ENCODE measurements at regions not wholly inside any gene's neighbourhood (a gene's known extent, or its start where the extent isn't known, plus 50 kb on each side); places are given as distances from the start of the nearest gene placed in this dataset.

DNA sequence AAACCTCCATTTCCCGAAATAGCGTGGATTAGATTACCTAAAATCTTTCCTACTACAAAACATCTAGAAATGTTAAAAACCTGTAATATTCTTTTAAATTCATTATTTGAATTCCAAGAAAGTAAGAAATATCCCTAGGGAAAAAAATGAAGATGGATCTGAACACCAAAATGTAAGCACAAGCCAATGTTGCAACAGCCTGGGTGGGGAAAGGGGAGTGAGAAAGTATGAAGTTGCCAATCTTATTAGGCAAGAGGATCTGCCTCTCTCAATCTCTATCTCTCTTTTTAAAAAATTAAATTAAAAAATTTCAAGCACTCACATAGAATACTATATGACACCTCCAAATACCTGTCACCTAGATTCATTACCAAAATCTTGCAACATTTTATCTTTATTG is 74.9 kb upstream of the IRF2BP2 start:
- Histone ChIP-seq H3K4me2 (ENCODE audit: low read length) (no peak overlapping the region), H4K20me1 (ENCODE audit: insufficient read depth) (no peaks in the 10 kb centered on the region), H3K9me2 (ENCODE audit: insufficient read depth, low read length) (no peaks in the 10 kb centered on the region), H3F3A (ENCODE audit: insufficient read depth, low read length, poor library complexity, severe bottlenecking) (no peaks in the 10 kb centered on the region), H3K27me3 (ENCODE audit: insufficient read depth, low read depth, low read length) (no peaks in the 10 kb centered on the region), H3K9me3 (ENCODE audit: low read length) (no peaks in the 10 kb centered on the region), H3K36me3 (ENCODE audit: insufficient read depth, low read length) (no peaks in the 10 kb centered on the region), H3K4me3 (ENCODE audit: low read length) (no peak overlapping the region), H3K9ac (ENCODE audit: low read length) (no peak overlapping the region), H3K27ac (ENCODE audit: low read length) (no peak overlapping the region), H2AFZ (ENCODE audit: low read depth, low read length) (no peak overlapping the region), H3K79me2 (replicated peaks; ENCODE audit: insufficient read depth, low read length) (no peaks in the 10 kb centered on the region)
- TF ChIP-seq MXI1 (conservative IDR thresholded peaks at IDR 0.05; ENCODE audit: poor library complexity, severe bottlenecking) (no peak), RAD21 (conservative IDR thresholded peaks at IDR 0.05) (no peak), SMC3 (conservative IDR thresholded peaks at IDR 0.05; ENCODE audit: poor library complexity) (no peak)
- TF ChIP-seq, protein P1, sequence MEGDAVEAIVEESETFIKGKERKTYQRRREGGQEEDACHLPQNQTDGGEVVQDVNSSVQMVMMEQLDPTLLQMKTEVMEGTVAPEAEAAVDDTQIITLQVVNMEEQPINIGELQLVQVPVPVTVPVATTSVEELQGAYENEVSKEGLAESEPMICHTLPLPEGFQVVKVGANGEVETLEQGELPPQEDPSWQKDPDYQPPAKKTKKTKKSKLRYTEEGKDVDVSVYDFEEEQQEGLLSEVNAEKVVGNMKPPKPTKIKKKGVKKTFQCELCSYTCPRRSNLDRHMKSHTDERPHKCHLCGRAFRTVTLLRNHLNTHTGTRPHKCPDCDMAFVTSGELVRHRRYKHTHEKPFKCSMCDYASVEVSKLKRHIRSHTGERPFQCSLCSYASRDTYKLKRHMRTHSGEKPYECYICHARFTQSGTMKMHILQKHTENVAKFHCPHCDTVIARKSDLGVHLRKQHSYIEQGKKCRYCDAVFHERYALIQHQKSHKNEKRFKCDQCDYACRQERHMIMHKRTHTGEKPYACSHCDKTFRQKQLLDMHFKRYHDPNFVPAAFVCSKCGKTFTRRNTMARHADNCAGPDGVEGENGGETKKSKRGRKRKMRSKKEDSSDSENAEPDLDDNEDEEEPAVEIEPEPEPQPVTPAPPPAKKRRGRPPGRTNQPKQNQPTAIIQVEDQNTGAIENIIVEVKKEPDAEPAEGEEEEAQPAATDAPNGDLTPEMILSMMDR (IDR thresholded peaks at IDR 0.05; ENCODE audit: poor library complexity, severe bottlenecking): no peak

DNA sequence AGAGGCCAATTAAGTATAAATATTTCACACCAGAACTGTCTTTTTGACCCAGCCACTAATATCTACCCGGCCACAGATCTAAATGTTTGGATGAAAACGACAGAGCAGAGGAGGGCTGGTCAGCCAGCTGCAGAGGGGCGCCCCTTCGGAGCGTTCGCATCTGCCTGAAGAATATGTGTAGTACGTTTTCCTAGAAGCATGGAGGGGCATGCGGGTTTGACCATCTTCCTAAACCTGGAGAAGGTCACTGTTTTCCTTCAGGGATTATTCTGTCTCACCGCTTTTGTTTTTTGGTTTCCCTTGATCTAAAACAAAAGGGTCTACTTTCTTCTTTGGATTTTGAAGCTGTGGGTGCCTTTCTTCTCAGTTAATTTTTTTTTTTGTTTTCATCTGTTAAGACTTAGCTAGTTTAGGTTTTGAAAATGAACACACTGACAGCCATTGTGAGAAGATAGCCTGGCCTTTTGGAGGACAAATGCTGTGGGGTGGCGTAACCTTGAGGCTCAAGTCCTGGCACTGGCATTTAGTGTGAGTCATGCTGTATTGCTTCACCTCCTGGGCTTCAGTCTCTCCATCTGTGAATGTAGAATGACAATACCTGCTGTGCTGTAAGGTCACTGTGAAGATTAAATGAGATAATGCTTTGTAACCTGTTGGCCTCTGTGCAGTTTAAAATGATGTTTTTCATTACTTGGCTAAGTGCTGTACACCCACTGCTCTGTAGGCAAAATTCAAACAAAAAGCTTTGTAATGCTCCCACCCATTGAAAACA is 74.1 kb upstream of the IRF2BP2 start:
- Histone ChIP-seq H3K79me2 (replicated peaks; ENCODE audit: insufficient read depth, low read length) (no peaks in the 10 kb centered on the region), H3K9me2 (ENCODE audit: insufficient read depth, low read length) (no peaks in the 10 kb centered on the region), H3K9ac (ENCODE audit: low read length) (no peak overlapping the region), H4K20me1 (ENCODE audit: insufficient read depth) (no peaks in the 10 kb centered on the region), H3K4me2 (ENCODE audit: low read length) (no peak overlapping the region), H2AFZ (ENCODE audit: low read depth, low read length) (no peak overlapping the region), H3K4me3 (ENCODE audit: low read length) (no peak overlapping the region), H3F3A (ENCODE audit: insufficient read depth, low read length, poor library complexity, severe bottlenecking) (no peaks in the 10 kb centered on the region), H3K27me3 (ENCODE audit: insufficient read depth, low read depth, low read length) (no peaks in the 10 kb centered on the region), H3K9me3 (ENCODE audit: low read length) (no peaks in the 10 kb centered on the region), H3K36me3 (ENCODE audit: insufficient read depth, low read length) (no peaks in the 10 kb centered on the region), H3K27ac (ENCODE audit: low read length) (no peak overlapping the region)
- TF ChIP-seq POLR2AphosphoS5 (IDR thresholded peaks at IDR 0.05) (no peak), EZH2 (IDR thresholded peaks at IDR 0.05; ENCODE audit: borderline replicate concordance, insufficient read depth, low read length, poor library complexity, severe bottlenecking) (no peak), SMC3 (conservative IDR thresholded peaks at IDR 0.05; ENCODE audit: poor library complexity) (no peak), EP300 (conservative IDR thresholded peaks at IDR 0.05; ENCODE audit: poor library complexity, severe bottlenecking) (no peak), RAD21 (conservative IDR thresholded peaks at IDR 0.05) (no peak), MXI1 (conservative IDR thresholded peaks at IDR 0.05; ENCODE audit: poor library complexity, severe bottlenecking) (no peak), TAF1 (IDR thresholded peaks at IDR 0.05; ENCODE audit: low read depth) (no peak)
- TF ChIP-seq, protein P1 (IDR thresholded peaks at IDR 0.05; ENCODE audit: poor library complexity, severe bottlenecking): no peak
- TF ChIP-seq, protein P2, sequence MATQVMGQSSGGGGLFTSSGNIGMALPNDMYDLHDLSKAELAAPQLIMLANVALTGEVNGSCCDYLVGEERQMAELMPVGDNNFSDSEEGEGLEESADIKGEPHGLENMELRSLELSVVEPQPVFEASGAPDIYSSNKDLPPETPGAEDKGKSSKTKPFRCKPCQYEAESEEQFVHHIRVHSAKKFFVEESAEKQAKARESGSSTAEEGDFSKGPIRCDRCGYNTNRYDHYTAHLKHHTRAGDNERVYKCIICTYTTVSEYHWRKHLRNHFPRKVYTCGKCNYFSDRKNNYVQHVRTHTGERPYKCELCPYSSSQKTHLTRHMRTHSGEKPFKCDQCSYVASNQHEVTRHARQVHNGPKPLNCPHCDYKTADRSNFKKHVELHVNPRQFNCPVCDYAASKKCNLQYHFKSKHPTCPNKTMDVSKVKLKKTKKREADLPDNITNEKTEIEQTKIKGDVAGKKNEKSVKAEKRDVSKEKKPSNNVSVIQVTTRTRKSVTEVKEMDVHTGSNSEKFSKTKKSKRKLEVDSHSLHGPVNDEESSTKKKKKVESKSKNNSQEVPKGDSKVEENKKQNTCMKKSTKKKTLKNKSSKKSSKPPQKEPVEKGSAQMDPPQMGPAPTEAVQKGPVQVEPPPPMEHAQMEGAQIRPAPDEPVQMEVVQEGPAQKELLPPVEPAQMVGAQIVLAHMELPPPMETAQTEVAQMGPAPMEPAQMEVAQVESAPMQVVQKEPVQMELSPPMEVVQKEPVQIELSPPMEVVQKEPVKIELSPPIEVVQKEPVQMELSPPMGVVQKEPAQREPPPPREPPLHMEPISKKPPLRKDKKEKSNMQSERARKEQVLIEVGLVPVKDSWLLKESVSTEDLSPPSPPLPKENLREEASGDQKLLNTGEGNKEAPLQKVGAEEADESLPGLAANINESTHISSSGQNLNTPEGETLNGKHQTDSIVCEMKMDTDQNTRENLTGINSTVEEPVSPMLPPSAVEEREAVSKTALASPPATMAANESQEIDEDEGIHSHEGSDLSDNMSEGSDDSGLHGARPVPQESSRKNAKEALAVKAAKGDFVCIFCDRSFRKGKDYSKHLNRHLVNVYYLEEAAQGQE (IDR thresholded peaks at IDR 0.05; ENCODE audit: borderline replicate concordance): no peak

Measured in neural cell (in vitro differentiated cells).